CD4-positive, alpha-beta T cell treated with Interleukin-21 for 1 hour (primary cell): ENCODE measurements at regions not wholly inside any gene's neighbourhood (a gene's known extent, or its start where the extent isn't known, plus 50 kb on each side); places are given as distances from the start of the nearest gene placed in this dataset.
"Not testable (repeated sequence)": the region's sequence is repeated elsewhere in the genome, so short reads cannot be mapped to it uniquely, and the experiment has no call there.

Source experiments
- DNase-seq: peaks from one replicate; pipeline ENCODE4 v3.0.0-alpha.2; 2020

DNA sequence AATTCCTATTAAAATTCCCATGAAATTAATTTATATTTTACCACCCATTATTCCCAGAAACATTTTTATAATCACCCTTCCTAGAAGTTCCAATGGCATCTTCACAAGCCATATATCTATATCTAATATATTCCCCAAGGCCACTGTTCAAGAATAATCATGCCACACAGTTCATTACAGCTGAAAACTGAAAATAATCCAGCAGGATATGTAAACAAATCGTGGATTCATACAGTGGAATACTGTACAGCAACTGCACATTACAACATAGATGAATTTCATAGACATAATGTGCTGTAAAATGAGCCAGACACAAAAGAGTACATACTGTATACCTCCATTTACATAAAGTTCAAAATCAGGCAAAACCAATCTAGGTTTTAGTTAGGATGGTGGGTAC, 63.9 kb upstream of the SERPINE2 start:
- no peak for DNase-seq

- DNase-seq: no peak
Measured at GRCh38 chr2:224101820-224102630, 62.9 kb upstream of the SERPINE2 start.

- DNase-seq: no peak
Measured at GRCh38 chr2:224099861-224100643, 61.0 kb upstream of the SERPINE2 start.

GRCh38 chr2:224098481-224099230, 59.6 kb upstream of the SERPINE2 start:
- no peak for DNase-seq

GRCh38 chr2:224094413-224094812, 55.3 kb upstream of the SERPINE2 start:
- DNase-seq: no peak

DNA sequence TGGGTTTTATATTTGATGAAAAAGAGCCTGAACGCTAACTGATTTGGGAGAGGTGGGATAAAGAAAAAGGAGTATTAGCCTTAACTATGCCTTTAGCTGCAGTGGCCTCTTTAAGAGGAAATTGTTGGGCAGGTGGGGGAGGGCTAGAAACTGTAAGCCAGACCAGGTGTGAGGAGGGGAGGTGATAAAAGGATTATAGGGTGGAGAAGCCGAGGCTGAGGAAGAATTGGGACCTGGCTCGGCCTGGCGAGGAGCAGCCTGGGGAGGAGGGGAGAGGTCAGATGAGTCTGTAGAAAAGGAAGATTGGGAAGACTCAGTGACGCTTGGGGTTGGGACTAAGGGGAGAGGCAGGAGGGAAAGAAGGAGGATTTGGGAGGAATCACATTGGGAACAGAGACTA, 52.6 kb upstream of the SERPINE2 start:
- not testable (repeated sequence) for DNase-seq

GRCh38 chr2:224089606-224090005, 50.5 kb upstream of the SERPINE2 start:
- not testable (repeated sequence) for DNase-seq
